Dendritic cell treated with granulocyte-macrophage colony-stimulating factor and Interleukin-4, amounts not matched to agents 40 ng/mL and 50 ng/mL, for 4 days (primary cell): ENCODE measurements at regions not wholly inside any gene's neighbourhood (a gene's known extent, or its start where the extent isn't known, plus 50 kb on each side); places are given as distances from the start of the nearest gene placed in this dataset.

Experiments used
- H3K27ac Mint-ChIP-seq: one replicate; pipeline ENCODE4 v1.8.0; 2022; ENCODE audit warnings: mild to moderate bottlenecking, mixed read lengths
- H3K27me3 Mint-ChIP-seq: one replicate; pipeline ENCODE4 v1.8.0; 2022; ENCODE audit warnings: mild to moderate bottlenecking, mixed read lengths
- H3K36me3 Mint-ChIP-seq: one replicate; pipeline ENCODE4 v1.8.0; 2022; ENCODE audit warnings: low read depth, mixed read lengths
- H3K4me1 Mint-ChIP-seq: one replicate; pipeline ENCODE4 v1.8.0; 2022; ENCODE audit warnings: low read depth, mixed read lengths
- H3K4me3 Mint-ChIP-seq: one replicate; pipeline ENCODE4 v1.8.0; 2022; ENCODE audit warnings: mild to moderate bottlenecking, moderate library complexity, mixed read lengths
- H3K9me3 Mint-ChIP-seq: one replicate; pipeline ENCODE4 v1.8.0; 2022; ENCODE audit warnings: mixed read lengths
- intact Hi-C: fragments of 100-400 bp; cut with micrococcal nuclease; formaldehyde crosslinking; loops from one replicate; pipeline ENCODE4 v1.15.0; 2022

GRCh38 chr11:91660036-91660435, 564.6 kb upstream of the FAT3 start:
- Mint-ChIP-seq H3K36me3 (no peaks in the 10 kb centered on the region), H3K27ac (no peak overlapping the region), H3K4me1 (no peaks in the 10 kb centered on the region), H3K27me3 (no peaks in the 10 kb centered on the region), H3K9me3 (no peaks in the 10 kb centered on the region), H3K4me3 (no peak overlapping the region)
- intact Hi-C loops = no loop called here

- H3K4me1 Mint-ChIP-seq = no peaks in the 10 kb centered on the region
- H3K4me3 Mint-ChIP-seq = no peak overlapping the region
- intact Hi-C loops = no loop called here
- H3K27me3 Mint-ChIP-seq = no peaks in the 10 kb centered on the region
- H3K9me3 Mint-ChIP-seq = no peaks in the 10 kb centered on the region
- no peaks in the 10 kb centered on the region for H3K36me3 Mint-ChIP-seq
- no peak overlapping the region for H3K27ac Mint-ChIP-seq
Measured at GRCh38 chr11:91654686-91655085, 569.9 kb upstream of the FAT3 start.

GRCh38 chr11:91653079-91653754, 571.4 kb upstream of the FAT3 start:
- no peaks in the 10 kb centered on the region for H3K36me3 Mint-ChIP-seq

GRCh38 chr11:91650802-91651201, 573.8 kb upstream of the FAT3 start:
- no peak overlapping the region for H3K27ac Mint-ChIP-seq
- no peaks in the 10 kb centered on the region for H3K4me1 Mint-ChIP-seq
- no peaks in the 10 kb centered on the region for H3K9me3 Mint-ChIP-seq
- no peaks in the 10 kb centered on the region for H3K36me3 Mint-ChIP-seq
- H3K4me3 Mint-ChIP-seq = no peak overlapping the region
- intact Hi-C loops = no loop called here
- no peaks in the 10 kb centered on the region for H3K27me3 Mint-ChIP-seq

More at GRCh38 chr11:91653079-91653754, 571.4 kb upstream of the FAT3 start:
- intact Hi-C loops = no loop called here
- Mint-ChIP-seq H3K4me3 (no peak overlapping the region), H3K9me3 (no peaks in the 10 kb centered on the region), H3K4me1 (no peaks in the 10 kb centered on the region), H3K27me3 (no peaks in the 10 kb centered on the region), H3K27ac (no peak overlapping the region)

- intact Hi-C loops = no loop called here
- no peaks in the 10 kb centered on the region for H3K27me3 Mint-ChIP-seq
- H3K4me1 Mint-ChIP-seq = no peaks in the 10 kb centered on the region
- no peak overlapping the region for H3K4me3 Mint-ChIP-seq
- no peak overlapping the region for H3K27ac Mint-ChIP-seq
- no peaks in the 10 kb centered on the region for H3K36me3 Mint-ChIP-seq
- H3K9me3 Mint-ChIP-seq = peaks cover 8% of the 10 kb centered on the region
Measured at GRCh38 chr11:91641153-91641552, 583.5 kb upstream of the FAT3 start.

GRCh38 chr11:91639359-91639758, 585.3 kb upstream of the FAT3 start:
- Mint-ChIP-seq H3K27me3 (no peaks in the 10 kb centered on the region), H3K4me3 (no peak overlapping the region), H3K9me3 (peaks cover 8% of the 10 kb centered on the region), H3K27ac (no peak overlapping the region), H3K4me1 (no peaks in the 10 kb centered on the region), H3K36me3 (no peaks in the 10 kb centered on the region)
- intact Hi-C loops = no loop called here

- H3K9me3 Mint-ChIP-seq = no peaks in the 10 kb centered on the region
- H3K4me1 Mint-ChIP-seq = no peaks in the 10 kb centered on the region
- no peaks in the 10 kb centered on the region for H3K27me3 Mint-ChIP-seq
- H3K36me3 Mint-ChIP-seq = no peaks in the 10 kb centered on the region
- no peak overlapping the region for H3K4me3 Mint-ChIP-seq
- H3K27ac Mint-ChIP-seq = no peak overlapping the region
- intact Hi-C loops = no loop called here
Measured at GRCh38 chr11:91630916-91631673, 593.5 kb upstream of the FAT3 start.

GRCh38 chr11:91625495-91625894, 599.1 kb upstream of the FAT3 start:
- H3K27me3 Mint-ChIP-seq = no peaks in the 10 kb centered on the region
- H3K4me1 Mint-ChIP-seq = no peaks in the 10 kb centered on the region
- H3K27ac Mint-ChIP-seq = no peak overlapping the region
- intact Hi-C loops = no loop called here
- H3K4me3 Mint-ChIP-seq = no peak overlapping the region
- H3K9me3 Mint-ChIP-seq = peaks cover 23% of the 10 kb centered on the region
- H3K36me3 Mint-ChIP-seq = no peaks in the 10 kb centered on the region

GRCh38 chr11:91624021-91624420, 600.6 kb upstream of the FAT3 start:
- peaks cover 29% of the 10 kb centered on the region for H3K9me3 Mint-ChIP-seq
- intact Hi-C loops = no loop called here
- H3K27me3 Mint-ChIP-seq = no peaks in the 10 kb centered on the region
- no peak overlapping the region for H3K4me3 Mint-ChIP-seq
- no peaks in the 10 kb centered on the region for H3K36me3 Mint-ChIP-seq
- no peaks in the 10 kb centered on the region for H3K4me1 Mint-ChIP-seq
- no peak overlapping the region for H3K27ac Mint-ChIP-seq

GRCh38 chr11:91608677-91609076, 615.9 kb upstream of the FAT3 start:
- peaks cover 9% of the 10 kb centered on the region for H3K9me3 Mint-ChIP-seq
- no peak overlapping the region for H3K4me3 Mint-ChIP-seq
- H3K27me3 Mint-ChIP-seq = no peaks in the 10 kb centered on the region
- intact Hi-C loops = no loop called here
- H3K27ac Mint-ChIP-seq = no peak overlapping the region
- H3K36me3 Mint-ChIP-seq = no peaks in the 10 kb centered on the region
- H3K4me1 Mint-ChIP-seq = no peaks in the 10 kb centered on the region

- peaks cover 45% of the 10 kb centered on the region for H3K9me3 Mint-ChIP-seq
- no peaks in the 10 kb centered on the region for H3K36me3 Mint-ChIP-seq
- no peaks in the 10 kb centered on the region for H3K4me1 Mint-ChIP-seq
- no peaks in the 10 kb centered on the region for H3K27me3 Mint-ChIP-seq
- no peak overlapping the region for H3K27ac Mint-ChIP-seq
- no peak overlapping the region for H3K4me3 Mint-ChIP-seq
- intact Hi-C loops = no loop called here
Measured at GRCh38 chr11:91596111-91596510, 628.5 kb upstream of the FAT3 start.

GRCh38 chr11:91591021-91591420, 633.6 kb upstream of the FAT3 start:
- intact Hi-C loops = no loop called here
- Mint-ChIP-seq H3K4me3 (no peak overlapping the region), H3K36me3 (no peaks in the 10 kb centered on the region), H3K27ac (no peak overlapping the region), H3K4me1 (no peaks in the 10 kb centered on the region), H3K9me3 (peaks cover 62% of the 10 kb centered on the region), H3K27me3 (no peaks in the 10 kb centered on the region)

- Mint-ChIP-seq H3K27ac (no peak overlapping the region), H3K9me3 (peaks cover 42% of the 10 kb centered on the region), H3K4me1 (no peaks in the 10 kb centered on the region), H3K36me3 (no peaks in the 10 kb centered on the region), H3K4me3 (no peak overlapping the region), H3K27me3 (no peaks in the 10 kb centered on the region)
- intact Hi-C loops = no loop called here
Measured at GRCh38 chr11:91587131-91587530, 637.5 kb upstream of the FAT3 start.

GRCh38 chr11:91585035-91585801, 639.4 kb upstream of the FAT3 start:
- no peaks in the 10 kb centered on the region for H3K27me3 Mint-ChIP-seq
- H3K9me3 Mint-ChIP-seq = peaks cover 44% of the 10 kb centered on the region
- H3K36me3 Mint-ChIP-seq = no peaks in the 10 kb centered on the region
- no peak overlapping the region for H3K27ac Mint-ChIP-seq
- intact Hi-C loops = no loop called here
- no peaks in the 10 kb centered on the region for H3K4me1 Mint-ChIP-seq
- no peak overlapping the region for H3K4me3 Mint-ChIP-seq
